Panc1 (cell line): ENCODE measurements at regions not wholly inside any gene's neighbourhood (a gene's known extent, or its start where the extent isn't known, plus 50 kb on each side); places are given as distances from the start of the nearest gene placed in this dataset.

ENCODE experiments used
- CTCF ChIP-seq: fragments of 450-650 bp; IDR thresholded peaks from 2 replicates; pipeline ENCODE4 v1.5.1; 2017; ENCODE audit warnings: mild to moderate bottlenecking
- POLR2AphosphoS5 ChIP-seq: IDR thresholded peaks from 2 replicates; pipeline ENCODE4 v1.6.1; 2012; ENCODE audit warnings: mild to moderate bottlenecking, low read depth, low read length, moderate library complexity
- REST ChIP-seq, 2 experiments: IDR thresholded peaks; 2 replicates each; pipeline ENCODE4 v1.6.1; 2011 to 2012; ENCODE audit warnings: low read depth in 2 of 2, control low read depth in 1 of 2, low read length in 1 of 2, mild to moderate bottlenecking in 1 of 2, moderate library complexity in 1 of 2; ENCODE audit not compliant: insufficient read depth in 1 of 2
- SIN3A ChIP-seq: IDR thresholded peaks from 2 replicates; pipeline ENCODE4 v1.6.1; 2012; ENCODE audit warnings: low read depth, mild to moderate bottlenecking, low read length, moderate library complexity, borderline replicate concordance; ENCODE audit not compliant: insufficient read depth
- TCF7L2 ChIP-seq: IDR thresholded peaks from 2 replicates; pipeline ENCODE4 v1.6.1; 2011; ENCODE audit warnings: mild to moderate bottlenecking, low read depth, low read length, inconsistent platforms

GRCh38 chr16:17942067-17942466 lies 394.5 kb downstream of the NPIPA8 start:
- TF ChIP-seq POLR2AphosphoS5 (no peak), CTCF (no peak), SIN3A (no peak), REST (IDR thresholded peaks at IDR 0.05; ENCODE audit: insufficient read depth in 1 of 2, low read depth in 2 of 2, low read length in 1 of 2) (no peak), TCF7L2 (no peak)
